COLO668 (cell line): ENCODE measurements at regions not wholly inside any gene's neighbourhood (a gene's known extent, or its start where the extent isn't known, plus 50 kb on each side); places are given as distances from the start of the nearest gene placed in this dataset.
A peak's percentile ranks its signal among the peaks of the same experiment; 100 is the strongest.

Experiments
- DNase-seq: peaks from one replicate; lab custom pipeline; 2025; ENCODE audit not compliant: unreplicated experiment; lab: John Stamatoyannopoulos, UW

DNA sequence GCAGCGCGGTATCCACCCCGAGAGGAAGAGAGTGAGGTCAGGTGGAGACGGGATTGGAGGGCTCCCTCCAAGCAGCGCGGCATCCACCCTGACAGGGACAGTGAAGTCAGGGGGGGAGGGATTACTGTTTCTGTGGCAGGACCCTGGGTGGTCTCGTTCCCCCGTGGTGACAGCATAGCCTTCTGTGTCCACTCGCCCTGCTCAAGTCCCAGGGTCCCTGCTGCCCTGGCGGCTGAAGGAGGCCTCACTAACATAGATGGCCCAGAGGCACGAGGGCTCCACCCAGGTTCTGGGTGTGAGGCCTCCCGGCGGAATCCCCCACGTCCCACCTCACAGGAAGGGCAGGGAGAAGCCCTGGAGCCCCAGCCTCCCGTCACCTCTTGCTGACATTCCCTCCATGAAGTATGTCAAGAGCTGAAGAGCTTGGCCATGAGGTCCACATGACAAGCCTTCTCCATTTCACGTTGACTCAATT lies 636.1 kb downstream of the BRD1 start:
- no peak for DNase-seq

DNA sequence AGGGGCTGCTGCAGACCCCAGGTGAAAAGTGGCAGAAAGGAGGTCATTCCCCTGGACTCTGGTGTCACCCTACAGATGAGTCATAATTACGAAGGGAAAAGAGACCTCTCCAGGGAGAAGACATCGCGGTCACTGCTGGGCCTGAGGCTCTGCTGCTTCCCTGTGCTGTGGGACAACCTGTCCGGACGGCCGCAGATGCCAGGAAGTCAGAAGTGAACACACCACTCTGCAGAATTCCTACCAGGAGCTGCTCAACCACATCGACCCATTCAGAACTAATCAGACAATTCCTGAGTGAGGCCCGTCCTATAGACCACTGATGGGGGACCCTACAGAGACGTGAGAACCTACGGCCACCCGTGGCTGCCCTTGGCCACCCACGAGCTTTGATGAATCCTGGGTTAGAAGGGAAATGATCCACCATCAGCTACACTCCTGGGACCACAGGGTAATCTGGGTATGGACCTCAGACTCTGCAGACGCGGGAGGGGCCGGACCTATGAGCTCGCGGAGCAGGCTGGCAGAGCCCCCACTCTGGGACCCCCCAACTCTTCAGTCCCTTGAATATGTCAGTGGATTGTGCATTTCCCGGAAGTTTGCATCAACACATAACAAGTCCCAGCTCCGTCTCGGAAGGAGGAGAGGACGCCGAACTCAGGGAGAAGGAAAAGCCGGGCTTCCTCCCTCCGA lies 636.7 kb downstream of the BRD1 start:
- DNase-seq = no peak

DNA sequence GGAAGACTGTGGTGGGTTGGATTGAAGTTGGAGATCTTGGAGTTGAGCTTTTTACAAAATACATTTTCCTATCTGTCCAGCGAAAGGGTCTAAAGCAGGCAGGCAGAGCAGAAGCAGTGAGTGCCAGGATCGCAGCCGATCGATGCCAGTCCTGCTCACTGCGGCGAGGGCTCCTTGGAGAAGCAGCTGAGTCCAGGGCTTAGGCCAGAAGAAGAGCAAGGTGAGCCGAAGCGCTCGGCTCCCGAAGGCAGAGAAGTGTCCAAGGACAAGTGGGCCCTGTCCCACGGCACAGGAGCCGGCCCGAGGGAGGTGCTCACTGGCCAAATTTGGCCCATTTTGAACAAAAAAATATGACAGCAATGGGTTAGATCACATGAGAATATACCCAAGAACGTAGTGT lies 637.8 kb downstream of the BRD1 start:
- no peak for DNase-seq

DNA sequence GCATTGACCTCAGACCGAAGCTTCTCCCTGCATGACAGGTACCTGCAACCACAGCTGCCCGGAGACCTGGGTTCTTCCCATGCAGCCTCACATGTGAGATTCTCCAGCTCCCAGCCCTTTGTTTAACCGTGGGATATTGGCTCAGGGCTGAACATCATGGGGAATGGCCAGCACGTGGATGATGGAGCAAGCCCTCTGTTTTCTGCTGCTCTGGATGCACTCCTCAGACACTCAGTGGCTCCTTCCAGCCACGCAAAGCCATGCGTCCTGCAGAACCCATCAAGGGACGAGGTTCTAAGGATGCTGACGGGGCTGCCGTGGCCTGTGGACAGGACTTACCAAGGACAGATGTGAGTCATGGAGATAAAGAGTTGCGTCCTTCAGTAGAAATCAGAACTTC lies 639.1 kb downstream of the BRD1 start:
- DNase-seq = no peak

DNA sequence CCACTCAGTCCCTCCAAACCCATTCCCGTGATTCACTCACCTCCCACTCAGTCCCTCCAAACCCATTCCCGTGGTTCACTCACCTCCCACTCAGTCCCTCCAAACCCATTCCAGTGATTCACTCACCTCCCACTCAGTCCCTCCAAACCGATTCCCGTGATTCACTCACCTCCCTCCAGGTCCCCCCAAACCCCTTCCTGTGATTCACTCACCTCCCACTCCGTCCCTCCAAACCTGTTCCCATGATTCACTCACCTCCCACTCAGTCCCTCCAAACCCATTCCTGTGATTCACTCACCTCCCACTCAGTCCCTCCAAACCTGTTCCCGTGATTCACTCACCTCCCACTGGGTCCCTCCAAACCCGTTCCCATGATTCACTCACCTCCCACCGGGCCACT lies 639.6 kb downstream of the BRD1 start:
- no peak for DNase-seq

DNA sequence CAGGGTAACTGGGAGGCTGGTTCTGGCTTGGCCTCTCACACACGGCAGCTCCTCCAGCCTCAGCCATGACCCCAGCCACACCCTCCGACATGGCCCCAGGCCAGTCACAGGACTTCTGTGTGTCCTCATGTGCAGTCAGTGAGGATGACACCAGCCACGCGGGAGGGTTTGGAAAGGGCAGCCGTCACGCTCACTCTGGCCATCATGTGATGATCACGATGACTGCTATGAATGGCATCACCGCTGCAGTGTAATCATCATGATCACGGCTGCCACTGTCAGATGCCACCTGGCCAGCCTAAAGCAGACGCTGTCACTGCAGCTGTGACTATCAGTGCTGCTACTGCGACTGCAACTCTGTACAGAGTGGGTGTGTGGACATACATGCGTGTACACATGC lies 640.9 kb downstream of the BRD1 start:
- no peak for DNase-seq

DNA sequence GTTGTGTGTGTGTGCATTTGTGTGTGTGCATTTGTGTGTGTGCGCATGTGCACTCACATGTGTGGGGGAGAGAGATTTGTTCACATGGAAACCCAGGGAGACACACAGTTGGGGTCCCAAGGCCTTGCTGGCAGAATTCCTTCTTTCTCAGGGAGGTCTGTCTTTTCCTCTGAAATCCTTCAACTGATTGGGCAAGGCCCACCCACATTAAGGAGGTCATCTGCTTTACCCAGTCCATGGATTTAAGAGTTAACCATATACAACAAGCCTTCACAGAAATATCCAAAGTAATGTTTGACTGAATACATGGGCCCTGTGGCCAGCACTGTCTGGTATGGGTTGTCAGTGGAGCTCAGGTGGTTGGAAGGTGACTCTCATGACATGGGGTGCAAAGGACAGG lies 641.4 kb downstream of the BRD1 start:
- no peak for DNase-seq

DNA sequence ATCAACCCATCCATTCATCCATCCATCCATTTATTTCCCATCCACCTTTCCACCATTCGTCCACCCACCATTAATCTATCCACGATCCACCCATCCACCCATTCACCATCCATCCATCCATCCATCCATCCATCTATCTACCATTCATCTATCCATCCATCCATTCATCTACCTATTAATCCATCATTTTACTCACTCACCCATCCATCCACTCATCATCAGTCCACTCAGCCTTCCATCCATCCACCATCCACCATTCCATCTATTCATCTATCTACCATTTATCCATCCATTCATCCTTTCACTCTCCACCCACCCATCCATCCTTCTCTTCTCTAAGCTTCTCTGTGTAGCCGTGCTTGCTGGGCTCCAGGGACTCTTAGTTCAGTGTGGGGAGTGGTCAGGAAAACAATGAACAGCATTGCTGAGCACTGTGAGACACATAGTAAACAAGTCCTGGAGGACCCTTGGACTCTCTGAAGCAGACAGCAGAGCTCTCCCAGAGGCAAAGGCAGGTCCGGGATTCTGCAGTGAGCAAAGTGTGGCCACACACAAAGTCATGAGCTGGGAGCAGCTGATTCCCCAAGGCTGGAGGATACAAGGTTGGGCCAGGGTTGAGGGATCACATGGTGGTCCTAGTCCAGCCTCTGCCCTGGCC lies 642.2 kb downstream of the BRD1 start:
- no peak for DNase-seq

DNA sequence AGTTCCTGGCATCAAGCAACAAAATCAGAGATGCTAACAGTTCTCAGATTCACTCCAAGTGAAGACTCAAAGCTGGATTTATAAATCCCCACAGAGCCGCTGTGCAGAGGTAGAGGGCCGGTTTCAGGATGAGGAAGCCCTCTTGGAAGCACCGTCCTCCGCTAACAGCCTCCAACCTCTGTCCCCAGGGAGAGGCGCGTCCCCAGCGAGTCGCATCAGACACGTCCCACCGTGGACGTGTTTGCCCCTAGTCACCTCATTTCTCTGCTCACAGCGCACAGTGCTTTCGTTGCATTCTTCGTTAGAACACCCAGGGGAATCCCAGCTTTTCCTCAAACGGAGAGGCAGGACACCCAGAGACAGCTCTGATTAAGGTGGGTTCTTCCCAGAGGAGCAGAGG lies 642.9 kb downstream of the BRD1 start:
- DNase-seq = no peak

DNA sequence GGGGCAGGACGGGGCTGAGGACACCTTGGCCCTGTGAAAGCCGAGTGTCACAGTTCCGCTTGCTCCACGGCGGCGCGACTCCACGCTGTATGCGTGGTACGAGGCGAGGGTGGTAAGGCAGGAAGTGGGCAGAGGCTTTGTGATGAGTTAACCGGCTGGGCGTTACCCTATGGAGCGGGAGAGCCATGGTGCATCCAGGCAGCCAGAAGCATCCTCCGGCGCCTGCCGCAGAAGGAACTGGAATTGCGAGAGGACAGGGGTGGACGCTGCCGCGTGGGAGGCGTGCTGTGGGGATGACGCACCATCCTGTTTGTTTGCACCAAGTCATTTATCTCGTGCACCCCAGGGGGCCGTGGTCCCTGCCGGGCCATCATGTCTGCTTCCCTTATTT lies 643.9 kb downstream of the BRD1 start:
- peak; percentile 42 for DNase-seq

DNA sequence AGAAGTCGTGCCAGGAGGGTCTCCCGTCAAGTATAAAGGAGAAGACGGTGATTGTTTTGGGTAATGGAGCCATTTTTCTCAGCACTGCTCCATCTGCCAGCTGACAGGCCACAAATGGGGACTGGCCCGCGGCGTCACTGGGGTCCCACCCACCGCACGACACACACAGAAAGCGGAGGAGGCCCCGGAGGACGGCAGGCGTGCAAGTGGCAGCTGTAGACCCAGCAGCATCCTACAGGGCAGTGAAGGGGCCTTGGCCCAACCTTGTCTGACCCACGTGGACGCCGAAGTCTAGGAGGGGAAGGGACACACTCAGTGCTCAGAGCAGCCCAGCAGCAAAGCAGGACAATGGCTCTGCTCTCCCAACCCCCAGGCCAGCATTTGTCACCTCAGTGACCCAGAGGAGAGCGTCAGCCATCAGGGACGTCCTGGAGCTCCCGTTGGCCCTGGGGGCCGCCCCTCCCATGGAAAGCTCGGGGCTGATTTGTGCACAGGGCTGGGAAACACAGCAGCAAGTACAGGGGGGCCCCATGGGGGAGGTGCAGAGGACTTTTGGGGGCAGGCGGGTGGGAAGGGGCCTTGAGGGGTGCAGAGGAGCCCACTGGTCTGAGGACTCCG lies 644.4 kb downstream of the BRD1 start:
- DNase-seq = no peak

DNA sequence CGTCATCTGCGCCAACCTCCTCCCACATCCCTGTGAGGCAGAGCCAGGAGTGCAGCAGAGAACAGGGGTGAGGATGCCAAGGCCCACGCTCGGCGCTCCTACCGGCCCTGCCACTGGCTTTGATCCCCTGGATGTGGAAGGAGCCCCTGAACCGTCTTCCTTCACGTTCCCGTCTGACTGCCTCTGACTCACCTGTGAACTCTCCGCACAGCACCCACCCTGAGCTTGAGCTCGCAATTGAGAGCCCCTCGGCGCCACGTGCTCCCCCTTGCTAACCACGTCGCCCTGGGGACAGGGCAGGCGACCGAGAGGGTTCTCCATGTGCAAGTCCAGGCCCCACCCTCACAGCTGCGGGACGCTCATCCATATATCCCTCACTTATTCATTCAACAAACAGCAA lies 645.3 kb downstream of the BRD1 start:
- DNase-seq = no peak

DNA sequence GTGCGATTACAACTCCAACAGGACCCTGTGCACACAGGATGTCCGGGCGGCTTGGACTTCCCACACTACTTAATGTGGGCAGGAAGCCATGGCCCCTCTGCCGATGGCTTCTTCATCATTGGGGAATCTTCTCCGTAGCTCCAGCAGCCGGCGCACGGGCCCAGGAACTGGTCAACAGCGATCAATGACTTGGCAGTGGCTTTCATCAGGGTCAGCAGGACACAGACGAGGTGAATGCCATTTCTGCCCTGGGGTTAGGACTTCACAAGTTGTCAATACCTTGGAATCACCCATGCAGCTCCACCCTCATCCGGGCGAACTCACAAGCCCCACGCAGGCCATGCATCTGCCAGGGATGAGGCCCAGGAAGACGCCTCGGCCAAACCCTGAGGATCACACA lies 645.7 kb downstream of the BRD1 start:
- DNase-seq = no peak

DNA sequence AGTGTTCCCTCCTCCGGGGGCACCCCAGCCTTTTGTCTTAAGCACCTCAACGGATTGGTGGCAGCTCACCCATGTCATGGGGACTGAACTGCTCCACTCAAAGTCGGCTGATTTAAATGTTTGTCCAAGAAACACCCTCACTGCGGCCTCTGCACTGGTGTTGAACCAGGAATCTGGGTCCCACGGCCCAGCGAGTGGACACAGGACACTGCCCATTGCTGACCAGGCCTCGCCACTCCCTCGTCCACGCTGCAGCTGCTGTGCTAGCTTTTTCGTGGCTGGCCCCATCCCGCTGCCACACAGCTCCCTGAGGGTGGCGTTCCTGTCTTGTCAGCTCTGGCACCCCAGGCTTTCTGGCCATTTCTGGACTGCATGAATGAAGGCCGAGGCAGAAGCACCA lies 646.2 kb downstream of the BRD1 start:
- no peak for DNase-seq

DNA sequence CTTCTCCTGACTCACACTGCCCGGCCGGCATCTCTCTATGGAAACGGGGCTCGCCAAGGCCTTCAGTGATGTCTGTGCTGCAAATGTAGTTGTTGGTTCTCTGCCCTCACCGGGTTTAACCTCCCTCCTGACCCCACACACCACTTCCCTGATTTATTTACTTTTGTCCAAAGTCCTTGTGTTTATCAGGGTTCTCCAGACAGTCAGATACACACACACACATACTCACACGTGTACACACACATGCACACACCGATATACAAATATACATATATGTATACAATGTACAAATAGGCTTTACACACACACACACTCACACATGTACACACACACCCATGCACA lies 647.0 kb downstream of the BRD1 start:
- DNase-seq = no peak

DNA sequence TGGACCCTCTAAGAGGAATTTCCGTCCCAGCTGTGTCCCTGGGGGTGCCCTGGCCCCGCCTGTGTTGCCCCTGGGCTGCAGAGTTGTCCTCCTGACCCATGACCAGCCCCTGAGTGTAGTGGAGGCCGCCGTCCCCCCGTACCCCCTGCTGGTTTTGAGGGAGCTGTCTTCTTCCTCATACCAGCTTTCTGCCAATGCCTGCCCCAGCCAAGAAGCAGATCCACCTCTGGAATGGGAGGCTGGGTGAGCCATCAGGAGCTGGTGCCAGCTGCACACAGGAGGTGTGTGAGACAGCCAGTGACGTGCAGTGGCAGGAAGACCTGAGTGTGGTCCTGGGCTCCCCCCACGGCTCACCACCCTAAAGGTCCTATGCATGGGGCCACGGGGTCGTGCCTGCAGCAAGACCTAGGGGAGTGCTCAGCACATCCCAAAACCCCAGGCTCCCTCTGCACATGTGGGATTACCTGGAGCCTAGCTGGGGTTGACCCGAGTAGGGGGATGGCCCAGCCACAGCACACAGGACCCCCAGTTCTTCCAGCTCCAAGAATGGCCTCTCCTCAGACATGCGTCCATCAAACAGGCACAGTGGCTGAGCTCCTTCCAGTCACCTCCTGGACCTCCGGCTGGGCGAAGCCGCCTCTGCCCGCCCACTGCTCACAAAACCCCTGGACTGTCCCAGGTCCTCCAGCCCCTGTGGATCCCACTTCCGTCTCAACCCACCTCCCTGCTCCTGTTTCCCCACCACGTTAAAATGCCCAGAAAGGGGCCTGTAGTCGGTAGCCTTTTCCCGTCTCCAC lies 647.6 kb downstream of the BRD1 start:
- DNase-seq = no peak

DNA sequence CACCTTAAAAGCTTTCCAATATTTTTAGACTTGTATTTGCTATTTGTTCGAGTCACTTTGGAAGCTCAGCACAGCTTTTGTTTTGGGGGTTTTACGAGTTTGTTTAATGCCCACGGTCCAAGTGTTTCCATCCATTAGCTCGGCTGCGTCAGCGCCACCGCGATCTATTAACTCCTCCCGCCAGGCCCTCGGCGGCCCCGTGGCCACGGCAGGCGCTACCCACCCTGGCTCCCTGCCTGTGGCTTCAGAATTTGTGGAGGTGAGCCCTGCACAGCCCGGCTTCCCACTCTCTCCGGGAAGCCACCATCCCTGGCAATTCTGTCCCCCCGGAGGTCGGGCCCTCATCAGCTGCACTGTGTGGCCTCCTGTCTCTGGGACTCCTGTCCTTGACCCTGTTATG lies 648.5 kb downstream of the BRD1 start:
- DNase-seq = peak; percentile 42

DNA sequence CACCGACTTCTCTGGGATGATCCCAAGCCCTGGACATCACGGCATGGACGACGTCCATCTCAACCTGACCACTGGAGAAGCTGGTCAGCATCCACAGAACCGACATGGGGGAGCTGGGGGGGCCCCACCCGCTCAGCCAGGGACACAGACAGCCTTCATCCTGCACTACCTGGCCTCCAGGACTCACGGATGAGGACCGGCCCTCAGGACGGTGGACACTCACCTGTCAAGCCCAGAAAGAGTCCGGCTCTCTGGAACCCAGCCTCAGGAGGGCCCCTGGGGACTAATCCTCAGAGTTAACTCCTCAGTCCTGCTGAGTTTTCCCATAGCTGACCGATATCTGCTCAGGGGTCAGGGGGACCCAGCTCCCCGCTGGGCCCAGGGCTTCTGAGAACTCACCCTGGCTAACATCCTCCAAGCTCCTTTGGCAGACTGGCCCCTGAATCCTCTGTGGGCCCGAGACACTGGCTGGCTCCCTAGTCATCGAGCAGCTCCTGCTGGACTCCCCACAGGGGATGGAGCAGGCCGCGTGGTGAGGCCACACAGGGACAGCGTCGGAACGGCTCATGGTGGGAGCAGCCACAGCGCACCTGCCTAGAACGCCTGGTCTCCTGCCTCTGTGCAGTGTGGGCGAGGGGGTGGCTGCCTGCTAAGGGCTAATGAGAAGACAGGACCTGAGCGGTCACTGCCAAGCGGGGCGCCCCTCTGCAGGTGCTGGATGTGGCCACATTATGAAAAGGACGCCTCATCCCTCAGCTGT lies 649.2 kb downstream of the BRD1 start:
- DNase-seq = no peak

DNA sequence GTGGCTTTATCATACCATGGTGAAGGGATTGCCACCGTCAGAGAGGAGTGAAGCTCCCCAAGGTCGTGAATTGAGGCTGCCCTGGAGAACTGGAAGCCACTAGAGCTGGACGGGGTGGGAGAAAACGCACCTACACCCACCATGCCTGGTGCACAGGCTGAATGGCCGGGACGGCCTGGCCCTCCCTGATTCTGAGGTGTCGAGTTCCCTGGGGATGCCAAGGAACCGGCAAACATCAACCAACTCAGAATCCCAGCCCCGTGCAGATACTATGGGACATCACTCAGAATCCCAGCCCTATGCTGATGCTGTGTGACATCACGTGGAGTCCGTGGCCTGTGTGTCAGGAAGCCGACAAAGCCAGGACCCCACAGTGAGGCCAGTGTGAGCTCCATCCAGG lies 650.0 kb downstream of the BRD1 start:
- DNase-seq = no peak

DNA sequence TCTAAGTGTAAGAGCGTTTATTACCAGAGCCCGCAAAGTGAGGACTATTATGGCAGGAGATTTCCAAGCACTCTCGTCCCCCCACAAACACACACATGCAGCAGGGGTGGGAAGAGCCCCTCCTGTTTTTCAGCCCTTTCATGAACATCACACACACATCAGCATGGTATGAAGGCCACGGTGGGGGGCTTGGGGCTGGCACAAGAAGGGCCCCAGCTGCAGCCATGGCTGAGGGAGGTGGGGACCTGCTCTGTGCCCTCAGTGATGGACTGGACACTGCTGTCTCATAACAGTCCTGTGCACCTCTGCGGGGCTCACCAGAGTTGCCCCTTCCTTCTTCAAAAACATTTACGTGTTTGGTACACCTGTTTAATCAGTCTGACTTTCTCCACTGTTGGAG lies 650.7 kb downstream of the BRD1 start:
- no peak for DNase-seq

DNA sequence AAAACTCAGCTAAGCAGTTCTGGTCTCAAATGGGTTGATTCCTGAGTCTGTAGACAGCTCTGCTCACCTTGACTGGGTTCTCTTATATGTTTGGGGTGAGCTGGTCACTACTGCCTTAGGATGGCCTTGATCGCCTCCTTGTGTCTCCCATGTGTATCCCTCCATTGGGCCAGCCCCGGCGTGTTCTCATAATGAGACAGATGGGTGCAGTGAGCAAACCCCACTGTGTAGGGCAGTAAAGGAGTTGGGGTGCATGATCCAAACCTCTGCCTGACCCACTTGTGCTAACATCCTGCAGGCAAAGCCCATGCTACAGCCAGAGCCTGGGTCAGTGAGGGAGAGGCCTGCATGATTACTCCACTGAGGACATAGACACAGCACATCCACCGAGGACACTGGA lies 657.6 kb downstream of the BRD1 start:
- peak; percentile 42 for DNase-seq
